GM10266 (cell line): ENCODE measurements at regions not wholly inside any gene's neighbourhood (a gene's known extent, or its start where the extent isn't known, plus 50 kb on each side); places are given as distances from the start of the nearest gene placed in this dataset.

Source experiments
- DNase-seq: peaks from one replicate; pipeline ENCODE4 v3.0.0; 2012; ENCODE audit errors: extremely low spot score
- TF ChIP-seq, protein P1 (sequence below): IDR thresholded peaks from 2 replicates; pipeline ENCODE4 v1.5.1; 2012; ENCODE audit warnings: mild to moderate bottlenecking, low read depth; ENCODE audit not compliant: control insufficient read depth, insufficient read depth; ENCODE audit errors: missing control alignments

DNA sequence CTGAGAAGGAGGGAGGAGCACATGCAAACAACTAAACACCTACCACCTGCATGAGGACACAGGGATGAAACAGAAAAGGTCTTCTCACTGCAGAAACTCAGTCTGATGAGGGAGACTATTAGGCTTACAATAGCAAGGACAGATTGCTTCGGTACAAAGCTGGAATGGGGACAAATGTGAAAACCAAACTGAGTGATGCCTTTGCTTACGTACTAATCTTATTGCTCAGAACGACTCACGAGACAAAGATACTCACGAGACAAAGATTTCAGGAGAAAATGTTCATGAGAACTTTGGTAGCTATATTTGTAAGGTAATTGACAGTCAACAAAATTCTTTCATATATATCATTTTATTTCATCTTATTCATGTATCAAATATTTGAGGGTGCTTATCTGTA is 71.9 kb upstream of the TAF1L start:
- no peak for DNase-seq
- TF ChIP-seq, protein P1, sequence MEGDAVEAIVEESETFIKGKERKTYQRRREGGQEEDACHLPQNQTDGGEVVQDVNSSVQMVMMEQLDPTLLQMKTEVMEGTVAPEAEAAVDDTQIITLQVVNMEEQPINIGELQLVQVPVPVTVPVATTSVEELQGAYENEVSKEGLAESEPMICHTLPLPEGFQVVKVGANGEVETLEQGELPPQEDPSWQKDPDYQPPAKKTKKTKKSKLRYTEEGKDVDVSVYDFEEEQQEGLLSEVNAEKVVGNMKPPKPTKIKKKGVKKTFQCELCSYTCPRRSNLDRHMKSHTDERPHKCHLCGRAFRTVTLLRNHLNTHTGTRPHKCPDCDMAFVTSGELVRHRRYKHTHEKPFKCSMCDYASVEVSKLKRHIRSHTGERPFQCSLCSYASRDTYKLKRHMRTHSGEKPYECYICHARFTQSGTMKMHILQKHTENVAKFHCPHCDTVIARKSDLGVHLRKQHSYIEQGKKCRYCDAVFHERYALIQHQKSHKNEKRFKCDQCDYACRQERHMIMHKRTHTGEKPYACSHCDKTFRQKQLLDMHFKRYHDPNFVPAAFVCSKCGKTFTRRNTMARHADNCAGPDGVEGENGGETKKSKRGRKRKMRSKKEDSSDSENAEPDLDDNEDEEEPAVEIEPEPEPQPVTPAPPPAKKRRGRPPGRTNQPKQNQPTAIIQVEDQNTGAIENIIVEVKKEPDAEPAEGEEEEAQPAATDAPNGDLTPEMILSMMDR = no peak

- TF ChIP-seq, protein P1 = no peak
- no peak for DNase-seq
Measured at GRCh38 chr9:32708480-32709150, 73.1 kb upstream of the TAF1L start.

- TF ChIP-seq, protein P1 = no peak
- DNase-seq = no peak
Measured at GRCh38 chr9:32709871-32710270, 73.5 kb upstream of the TMEM215 start.

DNA sequence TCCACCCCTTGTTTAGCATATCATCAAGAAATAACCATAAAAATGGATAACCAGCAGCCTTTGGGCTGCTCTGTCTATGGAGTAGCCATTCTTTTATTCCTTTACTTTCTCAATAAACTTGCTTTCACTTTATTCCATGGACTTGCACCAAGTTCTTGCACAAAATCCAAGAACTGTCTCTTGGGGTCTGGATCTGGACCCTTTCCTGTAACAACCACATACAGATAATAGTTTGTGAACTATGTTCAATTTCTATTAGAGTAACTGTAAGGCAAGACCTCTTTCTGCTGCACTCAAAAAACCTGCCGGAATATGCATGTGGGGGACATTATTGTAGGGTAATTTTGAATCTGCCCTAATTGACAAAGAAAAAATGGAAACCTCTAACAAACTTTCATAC is 66.9 kb upstream of the TMEM215 start:
- DNase-seq = no peak
- TF ChIP-seq, protein P1 = no peak

DNA sequence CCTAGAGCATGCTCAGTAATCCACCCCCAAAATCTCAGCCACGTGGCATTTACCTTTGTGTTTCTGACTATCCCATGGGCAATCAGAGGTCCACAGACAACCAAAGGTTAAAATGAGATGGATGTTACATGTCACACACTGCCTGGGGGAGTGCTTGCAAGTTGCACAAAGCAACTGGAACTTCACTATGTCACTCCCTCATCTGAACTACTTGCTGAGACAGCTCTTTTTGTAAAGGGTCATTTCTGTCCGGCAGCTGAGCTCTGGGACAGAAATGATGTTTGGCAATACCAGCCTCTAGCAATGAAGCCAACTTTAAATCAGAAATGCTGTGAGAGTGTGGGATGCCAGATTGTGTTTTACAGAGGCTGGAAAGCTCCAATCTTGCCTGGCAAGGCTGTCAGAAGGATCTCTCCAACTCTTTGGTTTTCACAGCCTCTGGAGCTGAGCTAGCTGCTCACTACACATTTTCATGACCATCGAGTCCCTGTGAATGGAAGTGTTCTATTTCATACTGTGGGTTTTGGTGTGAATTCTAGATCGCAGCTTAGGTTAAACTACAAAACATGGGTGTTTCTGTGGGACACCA is 66.3 kb upstream of the TMEM215 start:
- TF ChIP-seq, protein P1 = no peak
- no peak for DNase-seq

DNA sequence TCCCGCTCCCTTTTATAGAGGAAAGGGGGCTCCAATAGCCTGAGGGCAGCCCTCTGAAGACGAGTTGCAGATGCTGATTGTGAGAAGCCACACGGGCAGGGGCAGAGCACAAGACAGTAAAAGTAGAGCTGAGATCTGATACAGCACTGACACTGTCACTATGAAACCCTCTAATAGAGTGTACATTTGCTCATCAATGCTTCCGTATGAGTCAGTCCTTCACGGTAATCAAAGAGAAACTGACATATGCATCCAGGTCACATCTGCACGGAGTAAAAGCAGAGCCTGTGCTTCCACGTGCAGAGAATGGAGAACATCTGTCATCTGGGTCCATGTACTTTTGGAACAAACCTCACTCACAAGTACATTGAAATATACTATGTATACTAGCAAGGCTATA is 60.6 kb upstream of the TMEM215 start:
- DNase-seq = no peak
- TF ChIP-seq, protein P1 = no peak

DNA sequence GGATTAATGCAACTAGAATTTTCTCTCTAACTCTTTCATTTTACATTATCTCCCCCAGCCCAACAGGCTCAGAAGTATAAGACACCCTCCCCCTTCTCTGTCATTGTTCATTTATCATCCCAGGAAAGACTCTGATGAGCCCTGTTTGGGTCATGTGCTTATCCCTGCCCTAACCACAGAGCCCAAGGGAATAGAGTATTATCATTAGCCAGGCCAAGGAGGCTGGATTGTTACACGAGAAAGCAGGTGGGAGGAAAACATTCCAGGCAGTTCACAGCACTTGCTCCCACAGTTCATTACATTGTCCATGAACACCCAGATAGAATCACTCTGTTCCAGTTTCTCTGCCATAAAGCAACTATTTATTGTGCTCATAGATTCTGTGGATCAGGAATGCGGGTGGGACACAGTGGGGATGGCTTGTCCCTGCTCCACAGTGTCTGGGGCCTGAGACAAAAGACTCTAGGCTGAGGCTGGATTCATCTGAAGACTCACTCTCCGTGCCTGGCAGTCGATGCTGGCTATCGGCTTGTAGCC is 59.5 kb upstream of the TMEM215 start:
- DNase-seq = no peak
- TF ChIP-seq, protein P1 = no peak
